ENCODE measurements at regions not wholly inside any gene's neighbourhood (a gene's known extent, or its start where the extent isn't known, plus 50 kb on each side); places are given as distances from the start of the nearest gene placed in this dataset.
A peak's percentile ranks its signal among the peaks of the same experiment; 100 is the strongest.

DNA sequence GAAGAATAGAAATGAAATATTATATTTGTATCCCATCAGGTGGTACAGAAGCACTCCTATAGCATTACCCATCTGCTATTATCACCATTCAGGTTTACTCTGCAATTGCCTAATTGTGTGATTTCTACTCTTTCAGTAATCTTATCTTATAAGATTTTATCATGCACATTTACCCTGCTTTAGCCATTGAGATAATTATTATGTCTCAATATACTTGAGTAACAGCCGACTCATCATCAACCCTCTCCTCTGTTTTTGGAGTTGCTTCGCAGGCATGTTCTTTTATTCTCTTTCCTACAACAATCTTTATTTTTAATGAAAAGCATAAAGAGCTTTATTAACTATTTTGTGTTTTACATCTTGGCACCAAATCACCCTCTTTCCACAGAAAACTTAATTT, 419.9 kb downstream of the LRIG3 start:
- DNase-seq, result no peak

DNA sequence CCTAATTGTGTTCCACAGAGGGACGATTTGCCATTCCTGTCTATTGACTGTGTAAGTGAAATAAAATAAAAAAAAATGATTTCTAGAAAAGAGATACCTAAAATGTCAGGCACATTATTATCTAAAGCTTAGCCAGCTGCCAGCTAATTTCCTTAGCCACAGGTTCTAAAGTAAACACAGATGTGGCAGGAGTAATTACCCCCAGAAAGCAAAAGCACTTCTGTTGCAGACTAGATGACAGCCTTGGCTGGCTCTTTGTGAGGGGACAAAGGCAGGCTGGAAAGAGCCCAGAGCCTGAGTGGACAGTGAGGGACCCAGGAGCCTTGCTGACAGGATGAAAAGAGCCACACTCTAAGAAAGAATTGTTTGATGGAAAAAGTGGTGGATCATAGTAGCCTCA, 418.1 kb downstream of the LRIG3 start:
- peak; percentile 81 for DNase-seq

DNA sequence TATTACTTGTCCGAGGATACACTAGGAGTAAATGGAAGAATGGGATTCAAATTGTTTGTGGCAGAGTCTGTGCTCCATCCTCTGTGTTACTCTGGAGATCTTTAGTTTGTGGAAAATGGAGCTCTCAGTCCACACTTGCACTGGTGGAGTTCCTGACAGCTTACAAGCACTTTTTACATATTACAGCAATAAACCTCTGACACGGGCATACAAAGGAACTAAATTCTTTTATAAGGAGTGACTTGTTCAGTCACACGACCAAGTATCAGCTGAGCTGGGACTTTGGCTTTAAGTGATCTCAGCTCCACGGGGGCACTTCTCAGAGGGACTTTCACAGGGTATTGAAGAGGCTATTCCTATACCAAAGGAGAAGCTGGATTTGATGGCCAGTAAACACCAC, 417.5 kb downstream of the LRIG3 start:
- DNase-seq, result no peak

DNA sequence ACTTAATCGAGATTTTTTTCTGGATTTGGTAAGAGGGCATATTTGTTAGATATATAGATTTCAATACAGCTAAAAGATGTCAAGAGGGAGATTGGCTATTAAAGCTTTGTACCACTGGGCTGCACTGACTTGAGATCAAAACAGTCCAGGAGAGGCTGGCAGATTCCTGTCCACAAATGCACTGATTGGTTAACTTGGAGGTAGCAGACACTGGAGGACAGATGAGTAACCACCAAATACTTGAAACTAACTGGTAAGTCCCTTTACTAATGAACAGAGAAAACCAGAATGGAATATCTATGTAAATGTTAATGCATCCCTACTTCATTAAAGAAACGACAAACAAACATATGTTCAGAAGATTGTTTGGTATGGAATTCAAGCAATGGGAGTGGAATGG, 416.6 kb downstream of the LRIG3 start:
- DNase-seq, result no peak

DNA sequence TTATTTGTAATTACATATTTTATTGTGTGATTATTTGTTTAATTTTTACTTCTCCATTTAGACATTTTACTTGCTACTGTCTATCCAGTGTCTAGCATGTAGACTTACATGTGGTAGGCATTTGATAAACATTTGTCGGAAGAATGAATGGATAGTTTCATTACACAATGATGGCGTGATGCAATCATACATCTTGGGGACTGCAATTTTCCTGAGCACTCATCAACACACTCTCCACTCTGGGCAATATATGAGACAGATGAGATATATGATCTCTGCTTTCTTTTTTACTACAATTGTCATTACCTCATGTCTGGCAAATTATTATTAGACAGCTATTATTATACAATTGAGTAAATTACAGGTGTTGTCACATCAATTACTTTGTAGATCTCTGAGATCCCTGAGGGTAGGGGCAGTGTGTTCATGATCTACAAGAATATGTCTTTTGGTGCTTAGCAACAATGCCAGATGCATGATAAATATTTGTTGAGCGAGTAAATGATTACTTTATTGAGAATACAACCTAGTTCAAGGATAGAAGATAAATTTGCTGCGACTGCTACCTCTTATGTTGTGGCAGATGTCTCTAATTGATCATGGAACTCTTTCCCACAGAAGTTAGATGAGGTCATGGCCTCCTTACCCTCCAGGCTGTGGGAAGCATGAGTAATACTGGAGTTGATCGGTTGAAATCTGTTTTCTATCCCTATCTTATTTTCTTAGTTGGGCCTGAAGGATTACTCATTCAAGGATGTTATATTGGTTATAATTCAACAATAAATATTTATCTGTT, 416.0 kb downstream of the LRIG3 start:
- DNase-seq, result peak; percentile 82

DNA sequence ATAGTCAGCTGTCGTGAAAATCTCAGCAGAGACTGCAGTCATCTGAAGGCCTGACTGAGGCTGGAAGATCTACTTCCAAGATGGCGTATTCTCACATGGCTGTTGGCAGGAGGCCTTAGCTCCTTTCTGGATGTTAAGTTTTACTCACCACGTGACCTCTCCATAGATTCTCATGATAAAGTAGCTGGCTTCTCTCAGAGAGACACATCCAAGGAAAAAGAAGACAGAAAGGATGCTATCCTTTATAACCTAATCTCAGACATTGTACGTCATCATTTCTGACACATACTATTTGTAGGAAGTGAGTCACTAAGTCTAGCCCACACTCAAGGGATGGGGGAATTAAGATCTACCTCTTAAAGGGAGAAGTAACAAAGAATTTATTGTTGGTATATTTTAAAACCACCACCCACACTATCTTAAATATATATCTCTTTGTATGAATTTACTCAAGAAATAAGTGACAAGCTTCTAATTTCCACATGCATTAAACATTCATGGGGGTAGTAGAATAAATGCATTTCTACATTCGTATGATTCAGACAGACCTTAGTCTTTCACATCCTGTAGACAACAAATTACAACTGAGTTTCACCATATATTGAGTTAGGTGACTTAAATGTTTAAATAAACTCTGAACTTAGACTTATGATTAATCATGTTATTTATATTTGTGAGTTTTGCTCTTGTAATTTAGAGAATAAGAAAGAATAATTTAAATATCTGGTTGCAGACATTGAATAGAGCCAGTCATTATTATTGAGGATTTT, 411.0 kb downstream of the LRIG3 start:
- DNase-seq, result no peak

DNA sequence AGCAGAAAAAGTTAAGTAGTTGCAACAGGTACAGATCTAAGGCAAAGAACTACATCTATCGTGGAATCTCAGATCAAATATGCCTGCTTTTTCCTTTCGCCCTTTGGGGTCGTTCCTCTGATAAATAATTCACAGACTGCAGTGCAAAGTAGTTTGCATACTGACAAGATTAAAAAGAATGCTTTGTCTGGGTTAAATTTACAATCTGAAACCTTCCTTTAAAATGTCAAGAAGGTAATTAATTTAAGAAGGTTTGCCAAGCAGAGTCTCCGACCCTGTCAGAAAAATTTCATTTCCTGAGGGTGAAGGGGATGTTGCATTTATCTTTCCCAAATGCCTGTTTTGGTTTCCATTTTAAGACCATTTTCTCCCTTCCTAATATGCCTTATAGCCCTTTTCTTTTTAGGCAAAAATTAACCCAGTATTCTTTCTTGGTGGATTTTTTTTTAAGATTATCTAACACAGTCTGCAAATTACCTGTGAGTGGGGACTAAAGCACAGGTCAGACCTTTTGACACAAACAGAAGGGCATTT, 406.9 kb downstream of the LRIG3 start:
- no peak for DNase-seq

DNA sequence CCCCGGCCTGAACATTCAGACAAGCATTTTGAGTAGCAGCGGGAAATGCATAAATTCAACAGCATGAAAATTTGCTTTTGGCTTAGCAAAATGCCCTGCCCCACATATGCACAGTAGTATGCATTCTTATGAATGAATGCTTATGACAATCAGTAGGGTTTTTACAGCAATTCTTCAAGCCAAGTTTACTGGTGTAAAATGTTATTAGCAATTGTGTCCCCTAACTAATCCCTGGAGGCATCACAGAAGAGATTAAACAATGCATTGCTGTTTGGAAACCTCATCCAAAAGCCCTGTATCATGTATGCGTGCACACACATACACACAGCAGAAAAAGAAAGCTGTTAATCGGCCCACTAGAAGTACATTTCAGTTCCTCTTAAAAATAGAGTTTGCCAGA, 406.5 kb downstream of the LRIG3 start:
- DNase-seq, result no peak

DNA sequence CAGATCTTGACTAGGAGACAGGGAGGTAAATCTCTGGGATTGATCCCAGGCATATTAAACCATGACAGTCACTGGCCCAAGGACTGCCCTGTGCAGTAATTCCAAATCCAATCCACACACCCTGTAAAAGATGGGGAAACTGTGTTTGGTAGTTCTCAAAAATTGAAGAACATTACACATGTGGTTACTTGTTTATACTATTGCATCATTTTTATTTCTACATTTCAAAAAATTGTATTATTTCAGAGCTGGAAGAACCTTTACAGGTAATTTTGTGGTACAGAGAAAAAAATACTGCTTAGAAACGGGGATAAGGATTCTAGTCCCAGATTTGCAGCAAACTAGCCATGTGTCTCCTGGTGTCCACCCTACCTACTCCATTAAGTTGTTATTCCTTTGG, 400.5 kb downstream of the LRIG3 start:
- DNase-seq, result no peak

DNA sequence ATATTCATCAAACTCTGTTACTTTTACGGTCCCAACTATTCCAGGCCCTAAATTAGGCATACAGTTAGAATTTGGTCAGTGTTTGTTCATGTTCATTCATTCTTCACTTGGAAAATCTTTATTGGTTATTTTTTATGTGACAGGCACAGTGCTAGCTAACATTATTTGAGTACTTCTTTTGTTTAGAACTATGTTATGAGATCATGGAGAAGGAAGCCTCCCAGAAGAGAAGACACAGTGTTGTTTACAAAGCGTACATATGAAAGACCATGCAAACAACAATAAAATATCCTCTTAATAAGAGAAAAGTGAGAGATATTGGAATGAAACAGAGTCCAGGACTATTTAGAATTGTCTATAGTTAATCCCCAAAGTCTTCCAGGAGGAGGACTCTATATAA, 399.2 kb downstream of the LRIG3 start:
- no peak for DNase-seq

DNA sequence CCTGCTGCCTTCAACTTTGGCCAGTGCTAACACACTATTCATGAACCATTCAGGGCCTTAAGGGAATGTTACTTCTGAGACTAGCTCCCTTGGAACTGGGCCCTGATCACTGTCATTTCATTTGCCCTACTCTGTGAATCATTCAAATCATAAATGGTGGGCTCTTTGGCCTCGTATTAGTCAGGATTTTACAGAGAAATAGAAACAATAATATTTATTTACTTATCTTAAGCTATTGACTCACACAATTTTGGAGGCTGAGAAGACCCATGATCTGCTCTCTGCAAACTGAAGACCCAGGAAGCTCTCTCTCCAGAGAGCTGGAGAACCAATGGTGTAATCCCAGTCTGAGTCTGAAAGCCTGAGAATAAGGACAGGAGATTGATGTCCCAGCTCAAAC, 398.5 kb downstream of the LRIG3 start:
- DNase-seq, result no peak

DNA sequence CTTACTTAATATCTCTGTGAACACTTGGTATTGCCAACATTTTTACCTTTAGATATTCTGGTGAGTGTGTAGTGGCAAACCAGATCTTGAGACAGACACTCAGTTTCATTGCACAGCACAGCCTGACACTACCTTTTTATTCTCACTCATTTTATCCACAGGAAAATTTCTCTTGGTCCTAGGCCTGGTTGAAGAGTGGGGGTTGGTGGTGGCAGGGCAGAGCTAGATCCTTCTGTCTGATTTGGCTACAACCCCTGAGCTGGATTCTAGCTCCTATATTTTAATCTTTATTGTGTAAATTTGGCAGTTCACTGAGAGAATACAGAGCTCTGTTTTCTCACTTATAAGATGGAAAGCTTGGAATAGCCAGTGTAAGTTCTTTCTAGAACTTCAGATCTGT, 396.9 kb downstream of the LRIG3 start:
- no peak for DNase-seq

DNA sequence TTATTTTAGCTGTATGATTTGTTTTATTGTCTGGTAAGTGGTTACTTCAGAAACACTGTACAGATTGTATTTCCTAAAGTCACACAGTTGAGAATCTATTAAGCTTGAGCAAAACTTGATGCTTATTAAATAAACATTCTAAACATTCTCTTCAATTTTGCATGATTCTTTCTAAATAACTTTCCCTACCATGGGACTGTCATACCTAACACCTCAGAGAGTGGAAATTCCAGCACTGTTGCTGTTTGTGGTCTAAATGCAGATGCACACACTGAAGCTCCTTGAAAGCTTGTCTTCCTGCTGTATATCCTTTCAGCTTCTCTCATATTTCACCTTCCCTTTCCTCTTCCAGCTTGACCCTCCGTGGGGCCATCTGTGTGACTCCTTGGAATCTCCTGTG, 392.0 kb downstream of the LRIG3 start:
- no peak for DNase-seq

DNA sequence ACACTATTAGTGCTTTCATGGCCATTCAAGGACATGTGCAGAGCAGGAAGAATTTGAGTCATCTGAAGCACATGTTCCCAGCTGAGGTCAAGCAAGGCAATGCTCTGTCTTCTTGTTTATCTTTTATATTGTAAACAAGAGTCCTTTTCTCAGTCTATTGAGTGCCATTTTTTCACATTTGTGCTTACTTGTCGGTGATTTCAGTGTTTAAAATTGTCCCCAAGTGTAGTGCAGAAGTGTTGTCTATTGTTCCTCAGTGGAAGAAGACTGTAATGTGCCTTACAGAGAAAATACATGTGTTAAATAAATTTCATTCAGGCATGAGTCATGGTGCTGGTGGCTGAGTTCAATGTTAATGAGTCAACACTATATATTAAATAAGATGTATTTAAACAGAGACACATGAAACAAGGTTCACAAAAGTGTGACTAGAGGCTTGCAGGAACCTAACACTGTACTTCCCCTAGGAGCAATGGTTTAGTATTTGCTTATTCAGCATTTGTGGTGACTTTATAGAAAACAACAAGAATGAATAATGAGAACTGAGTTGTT, 391.1 kb downstream of the LRIG3 start:
- DNase-seq, result no peak

DNA sequence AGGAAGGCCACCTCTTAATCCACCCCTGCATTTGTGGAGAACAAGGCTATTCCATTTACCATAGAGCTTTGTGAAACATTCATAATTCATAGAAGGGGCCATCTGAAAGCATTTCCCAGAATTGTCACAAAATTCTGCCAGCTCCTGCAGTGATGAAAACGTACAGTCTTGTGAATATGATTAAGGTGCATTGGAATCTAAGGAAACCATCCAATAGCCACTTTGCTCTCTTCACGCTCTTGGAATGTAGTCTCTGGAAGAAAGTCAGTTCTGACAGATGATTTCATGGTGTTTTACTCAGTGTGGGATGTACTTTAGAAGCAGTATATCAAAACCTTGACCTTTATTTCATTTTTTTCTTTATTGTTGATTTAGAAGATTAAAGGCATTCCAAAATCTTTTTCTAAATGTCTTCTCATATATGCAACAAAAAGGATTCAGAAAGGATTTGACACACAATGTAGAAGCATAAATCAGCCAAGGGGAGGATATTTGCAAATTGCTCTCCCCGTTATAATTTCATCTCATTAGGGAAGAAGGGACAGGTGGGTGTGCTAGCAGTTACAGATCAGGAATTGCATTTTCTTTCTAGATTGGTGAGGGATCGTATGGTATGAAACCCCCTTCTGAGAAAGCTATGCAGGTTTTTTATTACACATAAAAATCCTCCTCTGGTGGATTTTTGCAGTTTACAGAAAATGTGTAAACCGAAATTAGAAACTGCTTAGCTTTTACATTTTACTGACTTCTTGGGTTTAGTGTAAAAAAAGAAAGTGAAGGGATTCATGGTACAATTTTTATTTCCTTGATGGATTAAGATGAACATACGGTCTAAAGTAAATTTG, 390.2 kb downstream of the LRIG3 start:
- DNase-seq, result no peak

DNA sequence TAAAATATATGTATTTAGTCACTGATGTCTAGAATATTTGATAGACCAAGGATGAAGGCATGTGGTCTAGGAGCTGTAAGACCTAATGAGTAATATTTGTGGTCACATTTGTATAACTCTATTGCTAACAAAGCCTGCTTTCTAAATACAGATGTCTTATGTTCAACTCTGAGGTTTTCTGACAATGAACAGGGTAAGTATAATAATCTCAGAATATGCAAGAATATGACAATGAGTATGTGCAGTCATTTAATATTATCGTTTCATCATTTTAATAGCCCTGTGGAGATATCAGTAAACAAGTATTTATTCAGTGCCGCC, 389.6 kb downstream of the LRIG3 start:
- DNase-seq, result no peak

DNA sequence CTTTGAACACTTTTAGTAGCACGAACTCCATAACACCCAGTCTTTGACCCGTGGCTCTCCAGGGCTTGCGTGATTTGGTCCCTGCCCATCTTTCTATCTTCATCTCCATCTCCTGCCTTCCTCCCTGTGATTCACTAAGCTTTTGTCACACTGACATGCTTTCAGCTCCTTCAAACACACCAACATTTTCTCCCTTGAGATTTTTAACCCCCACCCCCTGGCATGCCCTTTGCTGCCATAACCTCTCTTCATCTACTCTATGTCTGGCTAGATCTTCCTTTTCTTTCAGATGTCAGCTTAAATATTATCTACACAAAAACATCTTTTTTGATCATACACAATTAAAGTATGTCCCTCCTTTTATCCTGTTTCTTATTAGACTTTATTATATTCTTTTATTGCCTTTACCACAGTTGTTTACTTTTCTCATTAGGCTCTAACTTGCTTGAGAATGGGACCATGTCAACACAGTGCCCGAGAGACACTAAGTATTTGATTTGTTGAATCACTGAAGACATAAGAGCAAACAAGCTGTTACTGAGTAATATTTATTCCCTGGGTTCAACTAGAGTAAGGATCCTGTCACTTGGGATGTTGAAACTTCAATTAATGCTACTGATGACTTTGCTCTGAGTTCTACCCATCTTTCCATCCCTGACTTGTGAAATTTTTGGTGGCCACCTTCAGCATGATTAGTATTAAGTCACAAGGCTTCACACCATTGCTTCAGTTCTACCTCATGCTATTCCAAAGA, 387.3 kb downstream of the LRIG3 start:
- no peak for DNase-seq

DNA sequence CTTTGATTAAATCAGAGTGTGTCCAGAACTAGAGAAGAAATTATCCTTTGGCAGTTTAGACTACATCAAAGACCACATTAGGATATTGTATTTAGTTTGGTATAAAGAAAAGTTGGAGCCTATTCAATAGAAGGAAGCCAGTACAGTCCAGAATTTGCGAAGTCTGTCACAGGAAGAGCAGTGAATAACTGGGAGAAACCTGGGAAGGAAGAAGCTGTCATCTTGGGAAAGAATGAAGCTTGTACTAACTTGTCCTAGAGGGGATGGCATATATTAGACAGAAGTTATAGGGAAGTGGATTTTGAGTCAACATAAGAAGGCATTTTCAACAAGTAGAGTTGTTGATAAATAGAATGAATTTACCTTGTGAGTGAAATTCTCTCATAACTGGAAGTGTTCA, 386.7 kb downstream of the LRIG3 start:
- DNase-seq, result no peak

DNA sequence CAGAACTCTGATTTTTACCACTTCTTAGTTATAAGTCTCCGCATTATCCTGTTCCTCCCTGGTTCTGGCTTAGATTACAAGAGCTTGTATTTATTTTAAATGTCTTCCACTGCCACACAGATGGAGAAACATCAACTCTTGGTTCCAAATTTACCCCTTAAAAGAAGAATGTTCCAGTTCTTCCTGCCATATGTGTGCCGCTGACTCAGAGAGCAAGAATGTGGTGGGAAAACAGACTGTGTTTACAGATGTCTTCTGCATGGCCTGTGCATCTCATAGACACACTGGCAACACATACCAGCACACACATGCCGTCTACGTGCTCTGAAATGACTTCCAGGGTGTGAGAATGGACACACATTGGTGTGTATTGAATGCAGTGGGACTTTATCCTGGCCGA, 383.0 kb downstream of the LRIG3 start:
- DNase-seq, result no peak

DNA sequence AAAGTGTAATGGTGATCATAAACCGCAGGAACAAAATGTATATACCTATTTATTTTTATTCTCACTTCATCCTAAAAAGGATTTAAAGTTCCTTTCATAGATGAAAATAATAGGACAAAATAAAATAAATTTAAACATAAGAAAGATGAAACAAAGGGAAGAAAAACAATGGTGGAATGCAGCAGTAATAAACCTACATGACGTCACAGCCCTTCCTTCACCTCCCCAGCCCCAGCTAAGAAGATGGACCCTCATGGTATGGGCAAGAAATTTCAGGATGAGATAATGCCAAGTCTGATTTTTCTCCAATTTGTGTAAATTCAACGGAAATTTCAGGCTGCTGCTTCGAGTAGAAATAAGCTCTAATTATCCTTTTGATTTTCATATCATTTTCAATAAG, 381.0 kb downstream of the LRIG3 start:
- no peak for DNase-seq

DNA sequence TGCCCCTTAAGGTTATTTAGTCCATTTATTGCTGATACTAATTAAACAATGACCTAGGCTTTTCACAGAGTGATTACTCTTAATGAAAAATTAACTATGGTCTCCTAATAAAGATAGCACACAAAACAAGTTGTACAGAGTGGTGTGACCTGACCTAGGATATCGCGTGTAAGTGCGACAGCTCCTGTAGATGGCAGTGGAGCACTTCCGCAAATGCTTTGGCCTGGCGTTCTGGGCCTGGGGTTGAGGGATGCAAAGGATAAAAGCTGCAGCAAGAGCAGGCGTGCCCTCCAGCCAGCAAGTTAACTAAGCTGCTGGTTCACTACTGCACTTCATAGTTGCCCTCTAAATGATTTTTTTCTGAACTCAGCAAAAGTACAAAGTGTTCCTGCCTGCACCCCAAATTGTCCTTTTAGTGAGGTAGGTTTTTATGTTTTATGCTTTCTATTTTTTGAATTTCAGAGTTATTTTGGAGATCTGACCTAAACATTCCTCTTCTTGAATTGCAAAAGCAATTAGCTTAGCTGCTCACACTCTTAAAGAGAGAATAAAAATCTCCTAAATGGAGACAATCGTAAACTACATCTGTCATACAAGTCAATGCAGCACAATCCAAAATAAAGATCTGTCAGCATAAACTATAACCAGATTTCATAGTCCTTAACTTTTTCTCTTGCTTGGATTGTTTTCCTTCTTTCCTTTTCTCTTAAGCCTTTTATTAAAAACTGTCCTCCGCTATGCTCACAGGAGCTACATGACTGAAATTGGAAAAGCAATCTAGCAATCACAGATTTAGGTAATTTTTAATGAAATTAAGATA, 379.6 kb downstream of the LRIG3 start:
- peak; percentile 73 for DNase-seq

DNA sequence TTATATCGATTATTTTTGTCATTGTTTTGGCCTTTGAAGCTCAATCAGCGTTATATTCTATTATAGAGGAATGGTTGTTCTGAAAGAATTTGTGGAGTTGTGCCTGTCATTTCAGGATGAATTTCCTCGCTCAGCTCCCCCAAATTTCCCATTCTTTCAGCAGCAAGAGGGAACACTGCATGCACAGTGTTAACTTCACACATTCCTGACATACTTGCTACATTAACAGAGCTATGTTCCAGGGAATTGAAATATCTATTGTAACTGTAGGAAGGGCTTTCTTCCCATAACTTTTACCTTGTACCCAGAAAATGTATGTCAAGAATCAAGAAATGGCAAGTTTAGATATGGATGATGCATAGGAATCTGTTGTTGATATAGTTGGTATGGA, 379.0 kb downstream of the LRIG3 start:
- no peak for DNase-seq
